Natural killer cell (primary cell): ENCODE measurements at regions not wholly inside any gene's neighbourhood (a gene's known extent, or its start where the extent isn't known, plus 50 kb on each side); places are given as distances from the start of the nearest gene placed in this dataset.

Experiments used
- ATAC-seq, 3 donors: fragments of 150-1000 bp in 2 of 3; fragments of 200-7000 bp in 1 of 3; cut with Tn5 transposase; 1 replicate in 1 of 3; 2 replicates in 2 of 3; pipeline ENCODE4 v1.10.0; 2021; ENCODE audit warnings: mild to moderate bottlenecking in 2 of 3, moderate library complexity in 2 of 3
- DNase-seq, 2 donors: peaks; one replicate each; pipeline versions ENCODE4 v3.0.0 to v3.0.0-alpha.2; 2013 to 2021; ENCODE audit warnings: mixed read lengths in 1 of 2
- H3K27ac ChIP-seq: one replicate; pipeline ENCODE4 v1.5.1; 2013; ENCODE audit warnings: mild to moderate bottlenecking, low read length
- H3K27me3 ChIP-seq: one replicate; pipeline ENCODE4 v1.6.1; 2013; ENCODE audit warnings: low read length; ENCODE audit not compliant: control insufficient read depth, insufficient read depth
- H3K36me3 ChIP-seq: one replicate; pipeline ENCODE4 v1.6.1; 2013; ENCODE audit warnings: low read length; ENCODE audit not compliant: control insufficient read depth, insufficient read depth
- H3K4me1 ChIP-seq: one replicate; pipeline ENCODE4 v1.6.1; 2013; ENCODE audit warnings: low read length; ENCODE audit not compliant: control insufficient read depth, insufficient read depth
- H3K4me3 ChIP-seq: one replicate; pipeline ENCODE4 v1.5.1; 2013; ENCODE audit warnings: low read length
- H3K9me3 ChIP-seq: one replicate; pipeline ENCODE4 v1.6.1; 2013; ENCODE audit warnings: low read length; ENCODE audit not compliant: control insufficient read depth, insufficient read depth
- H3K27ac Mint-ChIP-seq, 2 donors: one replicate each; pipeline ENCODE4 v1.8.0; 2022; ENCODE audit warnings: mild to moderate bottlenecking in 2 of 2, mixed read lengths in 2 of 2, moderate library complexity in 1 of 2
- H3K27me3 Mint-ChIP-seq, 2 donors: one replicate each; pipeline ENCODE4 v1.8.0; 2022; ENCODE audit warnings: low read depth in 2 of 2, mixed read lengths in 2 of 2
- H3K36me3 Mint-ChIP-seq: one replicate; pipeline ENCODE4 v1.8.0; 2022; ENCODE audit warnings: mixed read lengths
- H3K4me1 Mint-ChIP-seq, 2 donors: one replicate each; pipeline ENCODE4 v1.8.0; 2022; ENCODE audit warnings: mixed read lengths in 2 of 2
- H3K4me3 Mint-ChIP-seq: one replicate; pipeline ENCODE4 v1.8.0; 2022; ENCODE audit warnings: mild to moderate bottlenecking, moderate library complexity, mixed read lengths
- H3K9me3 Mint-ChIP-seq, 2 donors: one replicate each; pipeline ENCODE4 v1.8.0; 2022; ENCODE audit warnings: mixed read lengths in 2 of 2
- WGBS: methylation state at CpG from one replicate; pipeline ENCODE4 v1.1.7; 2013; ENCODE audit warnings: missing lambda C conversion rate; ENCODE audit not compliant: insufficient coverage; 5-methylcytosine and 5-hydroxymethylcytosine counted together
- intact Hi-C: fragments of 100-400 bp; cut with micrococcal nuclease; formaldehyde crosslinking; loops from one replicate; pipeline ENCODE4 v1.14.2; 2022
- TF ChIP-seq, protein P1 (sequence below): fragments of 200-600 bp; IDR thresholded peaks from one replicate; pipeline ENCODE4 v1.8.0; 2022; ENCODE audit warnings: antibody characterized with exemption

DNA sequence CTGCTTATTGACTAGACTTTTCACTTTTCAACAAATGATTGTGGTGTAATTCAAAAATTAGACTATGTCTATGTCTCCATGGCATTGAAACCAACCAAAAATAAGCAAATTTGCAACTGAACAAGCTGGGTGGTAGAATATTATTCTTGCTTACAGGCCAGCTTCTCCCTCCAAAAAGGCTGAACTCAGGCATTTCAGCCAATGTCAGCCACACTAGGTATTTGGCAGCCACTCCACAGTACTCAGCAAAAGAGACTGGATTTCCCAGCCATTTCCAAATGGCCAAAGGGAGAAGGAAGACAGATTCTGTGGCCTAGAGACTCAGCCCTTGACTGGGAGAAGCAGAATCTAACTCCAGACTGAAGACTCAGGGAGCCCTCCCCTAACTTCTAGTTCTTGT, 121.8 kb upstream of the IRX5 start:
- DNase-seq (no peak), ATAC-seq (no peak)
- H3K4me1 ChIP-seq: no peaks in the 10 kb centered on the region
- H3K27me3 ChIP-seq: no peaks in the 10 kb centered on the region
- H3K27me3 Mint-ChIP-seq: peaks cover 2 to 9% of the 10 kb centered on the region in 2 donors
- intact Hi-C loops: no loop called here
- no peaks in the 10 kb centered on the region for H3K36me3 ChIP-seq
- TF ChIP-seq, protein P1, sequence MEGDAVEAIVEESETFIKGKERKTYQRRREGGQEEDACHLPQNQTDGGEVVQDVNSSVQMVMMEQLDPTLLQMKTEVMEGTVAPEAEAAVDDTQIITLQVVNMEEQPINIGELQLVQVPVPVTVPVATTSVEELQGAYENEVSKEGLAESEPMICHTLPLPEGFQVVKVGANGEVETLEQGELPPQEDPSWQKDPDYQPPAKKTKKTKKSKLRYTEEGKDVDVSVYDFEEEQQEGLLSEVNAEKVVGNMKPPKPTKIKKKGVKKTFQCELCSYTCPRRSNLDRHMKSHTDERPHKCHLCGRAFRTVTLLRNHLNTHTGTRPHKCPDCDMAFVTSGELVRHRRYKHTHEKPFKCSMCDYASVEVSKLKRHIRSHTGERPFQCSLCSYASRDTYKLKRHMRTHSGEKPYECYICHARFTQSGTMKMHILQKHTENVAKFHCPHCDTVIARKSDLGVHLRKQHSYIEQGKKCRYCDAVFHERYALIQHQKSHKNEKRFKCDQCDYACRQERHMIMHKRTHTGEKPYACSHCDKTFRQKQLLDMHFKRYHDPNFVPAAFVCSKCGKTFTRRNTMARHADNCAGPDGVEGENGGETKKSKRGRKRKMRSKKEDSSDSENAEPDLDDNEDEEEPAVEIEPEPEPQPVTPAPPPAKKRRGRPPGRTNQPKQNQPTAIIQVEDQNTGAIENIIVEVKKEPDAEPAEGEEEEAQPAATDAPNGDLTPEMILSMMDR: no peak
- no peak overlapping the region for H3K27ac Mint-ChIP-seq
- no peaks in the 10 kb centered on the region for H3K4me1 Mint-ChIP-seq
- H3K4me3 ChIP-seq: no peak overlapping the region
- no peak overlapping the region for H3K27ac ChIP-seq
- no peak overlapping the region for H3K4me3 Mint-ChIP-seq
- no peaks in the 10 kb centered on the region for H3K36me3 Mint-ChIP-seq
- H3K9me3 Mint-ChIP-seq: no peaks in the 10 kb centered on the region
- H3K9me3 ChIP-seq: no peaks in the 10 kb centered on the region

DNA sequence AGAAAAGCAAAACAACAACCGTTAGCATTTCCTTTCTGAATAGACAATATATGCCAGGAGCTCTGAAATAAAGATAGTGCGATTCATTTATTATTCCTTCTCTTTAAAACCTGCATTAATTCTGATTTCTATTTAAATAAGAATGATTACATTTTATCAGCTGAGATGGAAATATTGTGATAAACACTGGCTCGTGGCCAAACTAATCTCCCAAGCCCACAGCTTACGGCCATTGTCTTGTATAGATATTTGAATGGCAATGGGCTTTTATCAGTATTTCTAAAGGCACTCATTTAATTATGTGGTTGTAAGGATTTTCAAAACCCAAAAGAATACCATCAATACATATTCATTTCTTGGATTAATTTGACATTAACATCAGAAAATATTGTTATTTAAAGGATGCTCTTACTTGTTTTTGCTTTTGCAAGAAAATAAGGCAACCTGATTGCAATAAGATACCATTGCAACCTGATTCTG, 123.7 kb upstream of the IRX5 start:
- Mint-ChIP-seq H3K36me3 (no peaks in the 10 kb centered on the region), H3K4me3 (no peak overlapping the region), H3K9me3 (peaks cover 3% of the 10 kb centered on the region in 2 donors), H3K27ac (no peak overlapping the region), H3K27me3 (no peaks in the 10 kb centered on the region), H3K4me1 (no peaks in the 10 kb centered on the region)
- 100% methylated on average over 1 of the region's 4 CpGs for WGBS
- Histone ChIP-seq H3K36me3 (no peaks in the 10 kb centered on the region), H3K9me3 (no peaks in the 10 kb centered on the region), H3K27me3 (no peaks in the 10 kb centered on the region), H3K4me1 (no peaks in the 10 kb centered on the region), H3K27ac (no peak overlapping the region), H3K4me3 (no peak overlapping the region)
- intact Hi-C loops: no loop called here
- no peak for ATAC-seq
- TF ChIP-seq, protein P1: no peak
- DNase-seq: no peak

DNA sequence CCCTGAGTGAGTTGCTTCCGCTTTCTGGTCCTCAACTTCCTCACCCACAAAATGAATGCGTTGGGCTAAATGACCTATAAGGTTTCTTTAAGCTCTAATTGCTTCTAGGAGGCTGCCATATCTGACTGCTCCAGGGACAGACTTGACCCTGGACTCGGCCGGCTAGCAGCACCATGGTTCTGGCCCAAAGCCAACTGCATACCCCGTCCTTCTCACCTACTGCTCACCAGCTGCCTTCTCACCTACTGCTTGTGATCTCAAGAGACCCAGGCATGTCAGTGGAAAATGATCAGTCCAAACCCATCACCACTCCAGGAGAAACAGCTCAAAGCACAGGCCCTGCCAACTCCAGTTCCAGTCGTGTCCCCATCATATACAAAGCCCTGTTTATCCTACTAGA, 124.3 kb upstream of the IRX5 start:
- no peak overlapping the region for H3K27ac ChIP-seq
- no peak overlapping the region for H3K4me3 ChIP-seq
- H3K27me3 ChIP-seq: no peaks in the 10 kb centered on the region
- no peaks in the 10 kb centered on the region for H3K9me3 ChIP-seq
- ATAC-seq: no peak
- WGBS: 80% methylated on average over 6 of the region's 6 CpGs
- no peaks in the 10 kb centered on the region for H3K36me3 ChIP-seq
- no peak for DNase-seq
- Mint-ChIP-seq H3K9me3 (peaks cover 3 to 5% of the 10 kb centered on the region in 2 donors), H3K36me3 (no peaks in the 10 kb centered on the region), H3K27ac (no peak overlapping the region), H3K4me3 (no peak overlapping the region), H3K4me1 (no peaks in the 10 kb centered on the region), H3K27me3 (no peaks in the 10 kb centered on the region)
- no peaks in the 10 kb centered on the region for H3K4me1 ChIP-seq
- intact Hi-C loops: no loop called here
- TF ChIP-seq, protein P1: no peak

DNA sequence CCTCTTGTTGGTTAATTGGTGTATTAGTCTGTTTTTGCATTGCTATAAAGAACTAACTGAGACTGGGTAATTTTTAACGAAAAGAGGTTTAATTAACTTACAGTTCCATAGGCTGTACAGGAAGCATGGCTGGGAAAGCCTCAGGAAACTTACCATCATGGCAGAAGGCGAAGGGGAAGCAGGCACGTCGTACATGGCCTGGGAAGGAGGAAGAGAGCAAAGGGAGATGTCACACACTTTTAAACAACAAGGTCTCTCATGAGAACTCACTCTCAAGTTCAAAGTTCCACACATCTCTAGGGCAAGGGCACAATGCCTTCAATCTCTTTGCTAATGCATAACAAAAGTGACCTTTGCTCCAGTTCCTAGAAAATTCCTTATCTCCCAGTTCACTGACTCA, 125.0 kb upstream of the IRX5 start:
- intact Hi-C loops: no loop called here
- H3K4me1 Mint-ChIP-seq: no peaks in the 10 kb centered on the region
- no peaks in the 10 kb centered on the region for H3K9me3 ChIP-seq
- no peaks in the 10 kb centered on the region for H3K36me3 ChIP-seq
- no peak overlapping the region for H3K27ac Mint-ChIP-seq
- H3K4me3 ChIP-seq: no peak overlapping the region
- no peak overlapping the region for H3K4me3 Mint-ChIP-seq
- TF ChIP-seq, protein P1: no peak
- no peaks in the 10 kb centered on the region for H3K36me3 Mint-ChIP-seq
- H3K9me3 Mint-ChIP-seq: peaks cover 3 to 7% of the 10 kb centered on the region in 2 donors
- WGBS: 81% methylated on average over 1 of the region's 4 CpGs
- no peaks in the 10 kb centered on the region for H3K27me3 Mint-ChIP-seq
- no peaks in the 10 kb centered on the region for H3K27me3 ChIP-seq
- no peak for DNase-seq
- no peak overlapping the region for H3K27ac ChIP-seq
- ATAC-seq: no peak
- H3K4me1 ChIP-seq: no peaks in the 10 kb centered on the region
